GM12878 (cell line): ENCODE measurements at regions not wholly inside any gene's neighbourhood (a gene's known extent, or its start where the extent isn't known, plus 50 kb on each side); places are given as distances from the start of the nearest gene placed in this dataset.

ENCODE experiments used
- BRCA1 ChIP-seq: IDR thresholded peaks from 2 replicates; pipeline ENCODE4 v1.6.1; 2011; ENCODE audit warnings: low read depth, low read length, improper control_type of control experiment
- CTCF ChIP-seq, 3 experiments: IDR thresholded peaks in 2 of 3; conservative IDR thresholded peaks in 1 of 3; 2 replicates each; pipeline ENCODE4 v1.5.1; 2011; ENCODE audit warnings: low read depth in 3 of 3, low read length in 3 of 3, mild to moderate bottlenecking in 3 of 3, control low read depth in 2 of 3, moderate library complexity in 2 of 3, inconsistent platforms in 1 of 3, mixed read lengths in 1 of 3; ENCODE audit not compliant: control insufficient read depth in 2 of 3, insufficient read depth in 1 of 3; ENCODE audit errors: extremely low read depth in 1 of 3
- E2F4 ChIP-seq: IDR thresholded peaks from 2 replicates; pipeline ENCODE4 v1.6.1; 2012; ENCODE audit warnings: low read depth, low read length, improper control_type of control experiment
- EED ChIP-seq: sonication (generic); IDR thresholded peaks from 2 replicates; pipeline ENCODE4 v1.6.1; 2016; ENCODE audit warnings: antibody characterized with exemption, low read depth
- EGR1 ChIP-seq, 2 experiments: IDR thresholded peaks; 1 replicate in 1 of 2; 2 replicates in 1 of 2; pipeline ENCODE4 v1.6.1; 2011 to 2012; ENCODE audit warnings: low read depth in 2 of 2, low read length in 2 of 2, borderline replicate concordance in 1 of 2, mild to moderate bottlenecking in 1 of 2, moderate library complexity in 1 of 2
- ESRRA ChIP-seq: IDR thresholded peaks from 2 replicates; pipeline ENCODE4 v1.6.1; 2012; ENCODE audit warnings: mild to moderate bottlenecking, low read length, improper control_type of control experiment
- NR2F1 ChIP-seq: fragments of 450-650 bp; conservative IDR thresholded peaks from 2 replicates; pipeline ENCODE4 v1.6.1; 2017; ENCODE audit warnings: mild to moderate bottlenecking
- POLR2A ChIP-seq: IDR thresholded peaks from 2 replicates; pipeline ENCODE4 v1.6.1; 2011; ENCODE audit warnings: low read depth, mild to moderate bottlenecking, low read length
- POLR2AphosphoS5 ChIP-seq: IDR thresholded peaks from 2 replicates; pipeline ENCODE4 v1.6.1; 2011; ENCODE audit warnings: mild to moderate bottlenecking, low read length, inconsistent platforms
- RAD21 ChIP-seq: IDR thresholded peaks from 2 replicates; pipeline ENCODE4 v1.6.1; 2011; ENCODE audit warnings: mild to moderate bottlenecking, low read depth, low read length, moderate library complexity; ENCODE audit not compliant: insufficient read depth
- TCF3 ChIP-seq: IDR thresholded peaks from 2 replicates; pipeline ENCODE4 v1.6.1; 2012; ENCODE audit warnings: low read depth, mild to moderate bottlenecking, low read length, borderline replicate concordance; ENCODE audit not compliant: insufficient read depth
- YBX1 ChIP-seq: fragments of 450-650 bp; IDR thresholded peaks from 2 replicates; pipeline ENCODE4 v1.6.1; 2016; ENCODE audit warnings: antibody characterized with exemption
- YY1 ChIP-seq: IDR thresholded peaks from 2 replicates; pipeline ENCODE4 v1.6.1; 2011; ENCODE audit warnings: low read depth, mild to moderate bottlenecking, low read length

GRCh38 chr7:86158111-86158510 is 485.6 kb upstream of the GRM3 start:
- TF ChIP-seq E2F4 (no peak), TCF3 (no peak), POLR2AphosphoS5 (no peak), ESRRA (no peak), NR2F1 (no peak), CTCF (IDR thresholded peaks at IDR 0.05 in 2 of 3, conservative IDR thresholded peaks at IDR 0.05 in 1 of 3; ENCODE audit: control insufficient read depth in 2 of 3, extremely low read depth in 1 of 3, insufficient read depth in 1 of 3, low read depth in 3 of 3, low read length in 3 of 3) (no peak), POLR2A (no peak), RAD21 (no peak), EED (no peak), BRCA1 (no peak), EGR1 (IDR thresholded peaks at IDR 0.05; ENCODE audit: borderline replicate concordance in 1 of 2, low read depth in 2 of 2, low read length in 2 of 2) (no peak), YBX1 (no peak), YY1 (no peak)
